Ureter (tissue), 1 donor: ENCODE measurements at regions not wholly inside any gene's neighbourhood (a gene's known extent, or its start where the extent isn't known, plus 50 kb on each side); places are given as distances from the start of the nearest gene placed in this dataset.

Source experiments
- DNase-seq: peaks from one replicate; pipeline ENCODE4 v3.0.0-alpha.2; 2020; ENCODE audit warnings: low spot score
- donor health status: DM: yes; HTN: yes; CAD: no.

- no peak for DNase-seq
Measured at GRCh38 chr16:65522412-65522811, 400.5 kb upstream of the CDH11 start.

DNA sequence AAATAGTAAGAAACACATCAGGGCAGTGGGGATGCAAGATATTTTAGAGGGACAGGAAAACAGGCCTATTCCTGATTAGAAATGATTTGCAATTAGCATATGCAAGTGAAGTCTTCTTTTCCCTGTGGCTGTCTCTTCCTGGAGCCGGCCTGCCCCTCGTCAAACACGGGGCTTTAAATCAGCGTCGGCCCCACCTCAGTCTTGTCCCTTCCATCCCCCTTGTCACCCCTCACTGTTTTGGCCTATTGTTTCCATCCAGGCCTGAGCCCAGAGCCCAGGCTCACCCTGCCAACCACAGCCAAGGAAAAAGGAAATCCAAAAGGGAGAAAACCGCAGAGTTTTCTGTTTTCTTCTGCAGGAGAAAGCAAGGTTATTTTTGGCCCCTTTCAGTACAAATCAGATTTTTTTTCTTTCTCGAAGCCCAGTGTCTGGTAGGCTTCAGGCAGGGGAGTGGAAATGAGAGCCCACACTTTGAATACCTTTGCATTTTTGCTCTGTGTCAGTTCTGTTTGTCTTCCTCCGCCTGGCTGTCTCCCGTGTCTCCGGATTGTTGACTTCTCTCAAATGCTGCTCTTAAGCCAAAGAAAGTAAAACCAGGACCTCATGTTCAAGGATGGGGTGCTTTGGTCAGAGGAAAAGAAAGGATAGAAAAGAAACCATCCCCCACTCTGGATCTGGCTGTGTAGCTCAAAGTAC lies 399.9 kb upstream of the CDH11 start:
- no peak for DNase-seq

- no peak for DNase-seq
Measured at GRCh38 chr16:65519402-65519801, 397.5 kb upstream of the CDH11 start.

GRCh38 chr16:65515193-65515592 lies 393.3 kb upstream of the CDH11 start:
- DNase-seq, result no peak

- DNase-seq, result no peak
Measured at GRCh38 chr16:65510850-65511249, 389.0 kb upstream of the CDH11 start.

DNA sequence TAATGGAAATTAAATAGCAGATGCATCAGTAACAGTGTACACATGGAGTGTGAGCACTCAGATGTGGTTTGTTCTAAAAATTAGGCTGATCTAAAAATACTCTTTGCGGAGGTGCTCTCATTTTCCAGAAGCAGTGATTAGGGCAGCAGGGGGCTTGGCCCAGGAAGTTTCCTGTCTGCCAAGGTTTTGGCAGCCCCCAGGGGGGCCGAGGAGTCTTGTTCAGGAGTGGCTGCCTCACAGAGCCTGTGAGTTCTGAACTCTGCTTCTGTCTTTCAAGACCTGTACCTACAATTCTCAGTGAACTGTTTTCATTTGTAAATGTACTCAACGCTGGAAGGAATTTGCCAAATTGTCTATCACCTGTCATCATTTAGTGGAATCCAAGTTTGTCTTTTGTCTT lies 388.4 kb upstream of the CDH11 start:
- DNase-seq, result no peak

DNA sequence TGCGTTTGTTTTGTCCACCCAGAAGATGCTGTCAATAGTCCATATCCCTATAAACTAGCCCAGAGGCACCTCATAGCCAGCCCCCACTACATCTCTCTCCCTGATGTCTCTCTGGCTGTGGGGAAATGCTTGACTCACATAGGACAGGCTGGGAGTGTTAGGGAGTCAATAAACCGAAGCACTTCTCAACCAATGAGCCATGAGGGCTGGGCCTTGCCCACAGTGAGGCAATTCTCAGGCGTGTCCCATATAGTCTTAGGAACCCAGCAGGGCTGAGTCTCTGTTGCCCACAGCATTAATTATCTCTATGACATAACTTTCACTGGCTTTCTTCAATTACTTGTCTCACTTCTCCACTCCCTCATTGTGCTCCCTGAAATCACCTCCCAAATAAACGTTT lies 387.3 kb upstream of the CDH11 start:
- no peak for DNase-seq

DNA sequence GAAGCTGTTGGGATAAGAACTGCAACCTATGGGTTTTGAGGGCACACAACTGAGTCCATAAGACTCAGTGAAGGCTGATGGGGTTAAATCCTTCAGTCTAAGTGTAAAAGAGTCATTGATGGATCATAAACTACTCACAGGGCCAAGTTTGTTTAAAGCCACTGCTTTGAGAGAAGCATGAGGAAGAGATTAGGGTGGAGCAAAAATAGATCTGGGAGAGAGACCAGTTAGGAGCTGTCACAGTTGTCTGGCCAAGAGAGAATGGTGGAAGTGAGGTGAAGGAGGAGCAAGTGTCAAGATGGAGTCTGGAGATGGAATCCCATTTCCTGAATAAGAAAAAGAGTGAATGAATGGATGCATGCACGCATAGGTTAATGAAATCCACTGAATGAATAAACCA lies 379.1 kb upstream of the CDH11 start:
- DNase-seq, result no peak

DNA sequence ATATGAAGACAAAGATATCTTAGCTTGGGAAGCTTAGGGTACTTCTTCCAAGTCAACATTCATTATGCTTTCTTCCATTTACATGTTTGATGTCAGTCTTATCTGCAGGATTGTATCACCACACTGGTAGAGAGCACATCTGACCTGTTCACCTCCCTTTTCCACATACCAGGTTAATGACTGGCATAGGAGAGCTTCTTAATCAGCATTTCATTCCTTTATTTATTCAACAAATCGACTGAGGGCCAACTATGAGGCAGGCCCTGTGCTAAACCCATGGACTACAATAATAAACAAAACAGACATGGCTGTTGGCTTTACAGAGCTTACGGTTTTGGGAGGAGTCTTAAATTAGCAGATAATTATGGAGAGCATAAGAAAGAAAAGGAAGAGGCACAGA lies 378.1 kb upstream of the CDH11 start:
- DNase-seq, result no peak

GRCh38 chr16:65499566-65499965 lies 377.7 kb upstream of the CDH11 start:
- DNase-seq, result no peak

GRCh38 chr16:65497571-65497970 lies 375.7 kb upstream of the CDH11 start:
- no peak for DNase-seq

DNA sequence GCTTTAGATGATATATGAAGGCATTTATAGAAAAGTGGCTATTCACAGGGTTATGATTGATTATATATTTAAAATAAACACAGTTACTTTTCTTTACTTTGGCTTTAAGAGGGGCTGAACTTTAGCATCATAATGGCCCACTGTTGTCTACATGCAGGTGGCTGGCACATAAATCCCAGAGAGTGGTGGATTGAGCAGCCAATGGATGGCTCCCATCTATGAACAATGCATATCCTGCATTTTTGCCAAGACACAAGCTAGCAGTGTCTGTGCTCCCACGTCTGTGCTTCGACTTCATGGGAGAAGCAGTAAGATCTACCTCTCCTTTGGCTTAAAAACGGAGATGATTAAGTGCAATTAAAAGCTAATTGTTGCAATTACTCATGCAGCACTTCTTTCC lies 373.2 kb upstream of the CDH11 start:
- DNase-seq, result no peak

- no peak for DNase-seq
Measured at GRCh38 chr16:65494609-65495008, 372.7 kb upstream of the CDH11 start.

GRCh38 chr16:65494080-65494479 lies 372.2 kb upstream of the CDH11 start:
- no peak for DNase-seq

GRCh38 chr16:65490286-65490685 lies 368.4 kb upstream of the CDH11 start:
- DNase-seq, result no peak

DNA sequence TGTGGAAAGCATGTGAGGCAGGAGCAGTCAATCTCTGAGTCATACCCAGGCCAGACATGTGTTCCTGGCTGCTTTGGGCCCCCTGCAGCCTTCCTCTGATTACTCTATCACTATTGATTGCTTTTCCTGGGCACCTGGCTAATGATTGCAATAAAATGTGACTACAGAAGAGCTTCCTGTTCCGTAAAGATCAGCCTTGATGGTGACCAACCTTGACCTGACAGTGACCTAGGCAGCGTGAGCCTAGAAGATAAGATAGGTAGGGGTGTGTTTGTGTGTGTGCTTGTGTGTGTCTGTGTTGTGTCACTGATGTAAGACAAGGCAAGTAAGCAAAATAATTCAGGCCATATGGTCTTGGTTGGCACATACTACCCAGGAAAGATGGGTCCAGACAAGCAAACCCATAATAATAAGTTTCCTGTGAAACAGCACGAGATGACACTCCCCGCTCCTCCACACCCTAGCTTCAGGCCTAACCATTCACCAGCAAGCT lies 367.7 kb upstream of the CDH11 start:
- DNase-seq, result no peak

- no peak for DNase-seq
Measured at GRCh38 chr16:65487231-65487630, 365.4 kb upstream of the CDH11 start.

DNA sequence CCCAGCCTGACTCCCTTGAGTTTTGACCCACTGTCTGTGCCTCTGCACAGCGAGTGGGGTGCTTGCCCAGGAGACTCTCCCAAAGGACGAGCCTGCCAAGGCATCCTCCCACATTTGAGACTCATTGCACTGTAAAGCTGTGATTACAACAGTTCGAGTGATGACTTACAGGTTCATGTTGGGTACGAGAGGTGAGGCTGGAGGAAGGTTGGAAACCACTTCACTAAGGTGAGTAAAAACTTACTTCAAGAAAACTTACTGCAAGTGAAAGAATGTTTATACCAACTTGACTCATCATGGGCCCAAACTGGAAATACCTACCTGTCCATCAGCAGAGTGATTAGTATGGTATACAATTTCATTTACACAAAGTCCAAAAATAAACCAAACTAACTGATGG lies 360.1 kb upstream of the CDH11 start:
- no peak for DNase-seq

GRCh38 chr16:65480281-65481091 lies 358.6 kb upstream of the CDH11 start:
- no peak for DNase-seq

- no peak for DNase-seq
Measured at GRCh38 chr16:65476448-65476955, 354.6 kb upstream of the CDH11 start.

GRCh38 chr16:65473699-65474098 lies 351.8 kb upstream of the CDH11 start:
- DNase-seq, result no peak

GRCh38 chr16:65469116-65469515 lies 347.3 kb upstream of the CDH11 start:
- DNase-seq, result no peak

DNA sequence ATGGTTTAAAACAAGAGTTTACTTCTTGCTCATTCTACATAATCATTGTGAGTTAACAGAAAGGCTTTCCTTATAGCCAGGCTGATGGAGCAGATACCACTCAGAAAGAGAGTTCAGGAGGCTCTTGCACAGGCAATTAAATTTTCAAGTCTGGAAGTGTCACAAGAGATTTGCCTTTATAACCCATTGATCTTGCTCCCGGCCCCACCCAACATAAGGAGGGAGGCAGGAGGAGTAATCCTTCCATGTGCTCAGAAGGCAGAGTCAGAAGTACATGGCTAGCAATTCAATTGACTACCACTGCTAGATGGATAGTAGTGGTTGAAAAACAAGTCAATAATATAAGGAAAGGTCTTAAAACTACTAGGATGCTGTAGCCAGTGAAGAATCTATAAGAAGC lies 346.3 kb upstream of the CDH11 start:
- no peak for DNase-seq
